Panc1 (cell line): ENCODE measurements at regions not wholly inside any gene's neighbourhood (a gene's known extent, or its start where the extent isn't known, plus 50 kb on each side); places are given as distances from the start of the nearest gene placed in this dataset.

ENCODE experiments used
- ATAC-seq: fragments of 200-7000 bp; cut with Tn5 transposase; 2 replicates; pipeline ENCODE4 v1.9.1; 2020; ENCODE audit warnings: mild to moderate bottlenecking, moderate library complexity
- BruUV-seq: library from RNA; stranded (reverse); fragments of 400-500 nt; replicated peaks from 2 replicates; lab custom pipeline; 2021; lab: Mats Ljungman, UMichigan
- CTCF ChIA-PET: fragments of 300-600 bp; sonication (Branson Sonifier 250); formaldehyde crosslinking; loops from one replicate; lab custom pipeline; 2022; ENCODE audit warnings: antibody characterized with exemption; lab: Charles Lee
- POLR2A ChIA-PET: fragments of 300-600 bp; sonication (Branson Sonifier 250); formaldehyde crosslinking; loops from one replicate; lab custom pipeline; 2022; ENCODE audit warnings: antibody characterized with exemption; lab: Charles Lee
- DNase-seq: peaks from one replicate; pipeline ENCODE4 v3.0.0-alpha.2; 2010; ENCODE audit warnings: low read depth, low spot score
- H3K27ac ChIP-seq: 2 replicates; pipeline ENCODE4 v1.5.1; 2011; ENCODE audit warnings: mild to moderate bottlenecking, low read length, inconsistent platforms
- H3K27me3 ChIP-seq: fragments of 200-500 bp; sonication (Bioruptor generic); 2 replicates; pipeline ENCODE4 v1.6.0; 2014; ENCODE audit warnings: low read length, inconsistent platforms; ENCODE audit not compliant: control insufficient read depth, insufficient read depth
- H3K36me3 ChIP-seq: fragments of 200-500 bp; sonication (Bioruptor generic); 2 replicates; pipeline ENCODE4 v1.5.1; 2014; ENCODE audit warnings: inconsistent platforms, mild to moderate bottlenecking, low read length, moderate library complexity; ENCODE audit not compliant: control insufficient read depth, insufficient read depth
- H3K4me1 ChIP-seq: 2 replicates; pipeline ENCODE4 v1.5.1; 2011; ENCODE audit warnings: inconsistent platforms, mild to moderate bottlenecking, low read length, moderate library complexity; ENCODE audit not compliant: control insufficient read depth, insufficient read depth
- H3K4me3 ChIP-seq, 2 experiments: 2 replicates each; pipeline ENCODE4 v1.5.1; 2011 to 2012; ENCODE audit warnings: low read depth in 2 of 2, low read length in 2 of 2, mild to moderate bottlenecking in 2 of 2, inconsistent platforms in 1 of 2, moderate library complexity in 1 of 2
- H3K9me3 ChIP-seq: fragments of 200-500 bp; sonication (Bioruptor generic); 2 replicates; pipeline ENCODE4 v1.5.1; 2014; ENCODE audit warnings: low read depth, mild to moderate bottlenecking, inconsistent platforms, low read length, moderate library complexity; ENCODE audit not compliant: control insufficient read depth, insufficient read depth
- CTCF ChIP-seq: fragments of 450-650 bp; IDR thresholded peaks from 2 replicates; pipeline ENCODE4 v1.5.1; 2017; ENCODE audit warnings: mild to moderate bottlenecking
- POLR2AphosphoS5 ChIP-seq: IDR thresholded peaks from 2 replicates; pipeline ENCODE4 v1.6.1; 2012; ENCODE audit warnings: mild to moderate bottlenecking, low read depth, low read length, moderate library complexity
- REST ChIP-seq, 2 experiments: IDR thresholded peaks; 2 replicates each; pipeline ENCODE4 v1.6.1; 2011 to 2012; ENCODE audit warnings: low read depth in 2 of 2, control low read depth in 1 of 2, low read length in 1 of 2, mild to moderate bottlenecking in 1 of 2, moderate library complexity in 1 of 2; ENCODE audit not compliant: insufficient read depth in 1 of 2
- SIN3A ChIP-seq: IDR thresholded peaks from 2 replicates; pipeline ENCODE4 v1.6.1; 2012; ENCODE audit warnings: low read depth, mild to moderate bottlenecking, low read length, moderate library complexity, borderline replicate concordance; ENCODE audit not compliant: insufficient read depth
- TCF7L2 ChIP-seq: IDR thresholded peaks from 2 replicates; pipeline ENCODE4 v1.6.1; 2011; ENCODE audit warnings: mild to moderate bottlenecking, low read depth, low read length, inconsistent platforms
- in situ Hi-C: cut with HindIII; loops from 2 replicates; pipeline ENCODE4 v1.10.0; 2016; ENCODE audit warnings: low sequenced_read_pairs, low pct_unique_long_range_greater_than_20kb
- intact Hi-C: fragments of 100-400 bp; cut with micrococcal nuclease; formaldehyde crosslinking; loops from one replicate; pipeline ENCODE4 v1.10.0; 2022; ENCODE audit not compliant: unreplicated experiment

GRCh38 chr7:9958486-9958885, 1015.2 kb upstream of the PHF14 start:
- Histone ChIP-seq H3K9me3 (no peaks in the 10 kb centered on the region), H3K36me3 (no peaks in the 10 kb centered on the region), H3K4me1 (no peaks in the 10 kb centered on the region), H3K27me3 (no peaks in the 10 kb centered on the region), H3K4me3 (no peak overlapping the region), H3K27ac (no peak overlapping the region)
- POLR2A ChIA-PET: no interaction called here
- intact Hi-C loops: no loop called here
- CTCF ChIA-PET: no interaction called here
- ATAC-seq (no peak), DNase-seq (no peak)
- TF ChIP-seq REST (IDR thresholded peaks at IDR 0.05; ENCODE audit: insufficient read depth in 1 of 2, low read depth in 2 of 2, low read length in 1 of 2) (no peak), POLR2AphosphoS5 (no peak), CTCF (no peak), TCF7L2 (no peak), SIN3A (no peak)
- in situ Hi-C loops: no loop called here
- no TSS peak for BruUV-seq

- in situ Hi-C loops (no loop called here), intact Hi-C loops (no loop called here)
- Histone ChIP-seq H3K4me3 (no peak overlapping the region), H3K4me1 (no peaks in the 10 kb centered on the region), H3K9me3 (no peaks in the 10 kb centered on the region), H3K27ac (no peak overlapping the region), H3K27me3 (no peaks in the 10 kb centered on the region), H3K36me3 (no peaks in the 10 kb centered on the region)
- DNase-seq: no peak
- no peak for ATAC-seq
- no TSS peak for BruUV-seq
- TF ChIP-seq CTCF (no peak), POLR2AphosphoS5 (no peak), SIN3A (no peak), REST (IDR thresholded peaks at IDR 0.05; ENCODE audit: insufficient read depth in 1 of 2, low read depth in 2 of 2, low read length in 1 of 2) (no peak), TCF7L2 (no peak)
- POLR2A ChIA-PET: no interaction called here
- CTCF ChIA-PET: no interaction called here
These were observed 1013.2 kb upstream of the PHF14 start for GRCh38 chr7:9960460-9960859.
